ENCODE measurements at regions not wholly inside any gene's neighbourhood (a gene's known extent, or its start where the extent isn't known, plus 50 kb on each side); places are given as distances from the start of the nearest gene placed in this dataset.

- CTCF ChIA-PET = interaction anchor here (0.7 kb wide), 1 partner anchor 20 kb away, joined by 3 read pairs; no protein-coding TSS in a partner anchor
- Histone ChIP-seq H3K4me2 (ENCODE audit: insufficient read depth, low read length) (no peak overlapping the region), H3K27ac (ENCODE audit: insufficient read depth, low read depth, low read length) (no peak overlapping the region), H4K20me1 (replicated peaks; ENCODE audit: control insufficient read depth, extremely low read depth, insufficient read depth, low read length) (no peaks in the 10 kb centered on the region), H3K36me3 (ENCODE audit: control insufficient read depth in 2 of 2, extremely low read depth in 1 of 2, insufficient read depth in 2 of 2, low read length in 2 of 2) (no peaks in the 10 kb centered on the region), H3K27me3 (ENCODE audit: control insufficient read depth in 2 of 2, insufficient read depth in 2 of 2, low read length in 2 of 2) (no peaks in the 10 kb centered on the region), H3K4me1 (ENCODE audit: control insufficient read depth, extremely low read depth, insufficient read depth, low read length) (peaks cover 6% of the 10 kb centered on the region), H2AFZ (ENCODE audit: low read depth, low read length) (peak overlapping the region; percentile 30), H3K4me3 (replicated peaks in 1 of 3; ENCODE audit: insufficient read depth in 1 of 3, low read depth in 1 of 3, low read length in 3 of 3) (no peak overlapping the region), H3K9ac (replicated peaks; ENCODE audit: extremely low read depth, insufficient read depth, low read length) (no peak overlapping the region), H3K79me2 (ENCODE audit: control insufficient read depth, insufficient read depth, low read length) (no peaks in the 10 kb centered on the region), H3K9me3 (replicated peaks; ENCODE audit: control insufficient read depth, insufficient read depth, low read length) (no peaks in the 10 kb centered on the region), H3K9me1 (replicated peaks; ENCODE audit: control insufficient read depth, extremely low read depth, insufficient read depth, low read length) (no peaks in the 10 kb centered on the region)
- no peak for TF ChIP-seq EZH2 (IDR thresholded peaks at IDR 0.05; ENCODE audit: borderline replicate concordance, low read depth, low read length, severe bottlenecking)
- no peak for TF ChIP-seq POLR2AphosphoS5 (IDR thresholded peaks at IDR 0.05; ENCODE audit: insufficient read depth, low read depth, low read length)
- TF ChIP-seq JUN (IDR thresholded peaks at IDR 0.05; ENCODE audit: borderline replicate concordance, insufficient read depth, insufficient read length, low read depth) = no peak
- no peak for TF ChIP-seq CTCF (IDR thresholded peaks at IDR 0.05; ENCODE audit: extremely low read depth in 1 of 2, insufficient read depth in 1 of 2, low read depth in 1 of 2, low read length in 2 of 2)
- TF ChIP-seq MYC (IDR thresholded peaks at IDR 0.05; ENCODE audit: low read depth, low read length) = no peak
- no peak for TF ChIP-seq POLR2A (IDR thresholded peaks at IDR 0.05; ENCODE audit: low read depth, low read length)
- no peak for TF ChIP-seq GATA2 (IDR thresholded peaks at IDR 0.05; ENCODE audit: insufficient read depth, insufficient read length, low read depth, low read length)
- no peak for TF ChIP-seq MAX (IDR thresholded peaks at IDR 0.05; ENCODE audit: insufficient read depth, insufficient read length)
- TF ChIP-seq FOS (IDR thresholded peaks at IDR 0.05; ENCODE audit: borderline replicate concordance, insufficient read depth, low read length) = no peak
- intact Hi-C loops (cut with micrococcal nuclease) = no loop called here
- dilution Hi-C loops (cut with MboI; ENCODE audit: extremely low pct_ligation_motif_present, low sequenced_read_pairs) = no loop called here
- FAIRE-seq (no peak), DNase-seq (ENCODE audit: low read depth, low spot score) (no peak)
- no TSS peak for BruUV-seq (replicated peaks)
- POLR2A ChIA-PET = no interaction called here
Measured at GRCh38 chr10:28118985-28119628, 120.2 kb upstream of the ODAD2 start.

Data from endothelial cell of umbilical vein (primary cell).